Epidermal melanocyte (primary cell): ENCODE measurements at regions not wholly inside any gene's neighbourhood (a gene's known extent, or its start where the extent isn't known, plus 50 kb on each side); places are given as distances from the start of the nearest gene placed in this dataset.

ENCODE experiments used
- DNase-seq: peaks from one replicate; pipeline ENCODE4 v3.0.0; 2011; ENCODE audit warnings: low spot score; ENCODE audit not compliant: insufficient read length

DNA sequence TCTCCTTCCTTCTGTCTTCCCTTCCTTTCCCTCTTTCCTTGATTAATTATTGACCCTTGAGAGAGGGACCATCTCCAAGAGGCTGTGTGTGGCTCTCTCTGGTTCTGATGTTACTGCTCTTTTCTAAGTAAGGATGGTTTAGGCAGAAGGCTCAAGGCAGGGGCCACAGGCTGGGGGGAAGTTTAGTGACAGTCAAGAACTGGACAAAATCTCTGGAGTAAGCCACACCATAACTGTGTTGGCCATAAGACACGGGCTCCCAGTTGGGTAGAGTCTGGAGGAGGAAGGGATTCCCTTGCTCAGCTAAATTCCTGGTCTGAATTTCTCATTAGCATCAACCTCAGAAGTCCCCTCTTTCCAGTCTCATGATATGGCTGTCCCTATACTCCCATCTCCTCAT lies 74.7 kb downstream of the BUD13 start:
- DNase-seq: no peak

DNA sequence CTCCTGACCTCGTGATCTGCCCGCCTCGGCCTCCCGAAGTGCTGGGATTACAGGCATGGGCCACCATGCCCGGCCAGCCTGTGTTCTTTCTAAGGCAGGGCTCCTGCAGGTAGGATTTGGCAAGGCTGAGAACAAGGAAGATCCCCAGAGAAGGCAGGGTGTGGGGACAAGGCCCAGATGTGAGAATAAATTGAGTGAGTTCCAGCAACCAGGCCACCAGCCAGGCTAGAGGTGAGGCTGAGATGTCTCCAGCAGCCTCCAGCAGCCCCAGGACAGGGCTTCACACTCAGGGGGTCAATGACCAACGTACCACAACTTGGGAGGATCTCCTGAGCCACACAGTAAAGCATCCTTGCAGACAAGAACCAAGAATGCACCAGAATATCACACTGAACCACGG lies 75.1 kb downstream of the BUD13 start:
- DNase-seq: no peak

DNA sequence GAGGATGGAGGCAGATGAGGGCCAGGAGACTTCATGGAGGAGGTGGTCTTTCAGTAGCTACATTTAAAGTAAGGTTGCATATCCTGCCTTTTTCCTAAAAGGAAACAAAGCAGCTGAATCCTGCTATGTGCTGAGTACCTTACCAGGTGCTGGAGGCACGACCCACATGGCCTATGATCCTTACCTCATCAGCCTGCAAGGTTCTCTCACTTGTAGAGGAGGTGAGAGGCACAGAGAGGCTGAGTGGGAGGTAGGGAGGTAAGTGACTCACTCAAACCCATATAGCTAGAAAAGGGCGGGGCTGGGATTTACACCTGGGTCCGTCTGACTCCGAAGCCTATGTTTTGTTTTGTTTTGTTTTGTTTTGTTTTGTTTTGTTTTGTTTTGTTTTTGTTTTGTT lies 75.8 kb downstream of the BUD13 start:
- DNase-seq: no peak

DNA sequence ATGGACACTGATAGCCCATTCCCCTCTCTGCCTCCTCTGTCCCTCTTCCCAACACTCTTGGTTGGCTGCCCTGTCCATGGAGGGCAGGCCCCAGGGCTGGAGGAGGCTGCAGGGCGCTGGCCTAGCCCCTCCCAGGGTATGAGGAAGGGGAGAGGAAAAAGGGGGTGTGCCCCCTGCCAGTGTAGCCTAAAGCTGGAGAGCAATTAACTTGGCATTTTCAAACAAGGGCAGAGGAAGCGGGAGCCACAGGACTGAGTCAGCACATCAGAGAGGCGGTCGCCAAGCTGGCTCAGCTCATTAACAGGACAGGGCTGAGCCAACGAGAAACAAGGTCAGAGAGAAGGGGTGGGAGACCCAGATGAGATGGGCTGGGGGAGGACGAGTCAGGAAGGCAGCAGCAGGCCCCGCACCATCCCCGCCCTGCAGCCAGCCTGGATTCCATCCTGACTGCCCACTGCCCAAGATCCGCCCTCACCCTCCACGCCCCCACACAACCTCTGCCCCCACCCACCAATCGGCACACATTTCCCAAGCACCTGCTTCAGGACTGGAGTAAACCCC lies 76.3 kb downstream of the BUD13 start:
- no peak for DNase-seq

DNA sequence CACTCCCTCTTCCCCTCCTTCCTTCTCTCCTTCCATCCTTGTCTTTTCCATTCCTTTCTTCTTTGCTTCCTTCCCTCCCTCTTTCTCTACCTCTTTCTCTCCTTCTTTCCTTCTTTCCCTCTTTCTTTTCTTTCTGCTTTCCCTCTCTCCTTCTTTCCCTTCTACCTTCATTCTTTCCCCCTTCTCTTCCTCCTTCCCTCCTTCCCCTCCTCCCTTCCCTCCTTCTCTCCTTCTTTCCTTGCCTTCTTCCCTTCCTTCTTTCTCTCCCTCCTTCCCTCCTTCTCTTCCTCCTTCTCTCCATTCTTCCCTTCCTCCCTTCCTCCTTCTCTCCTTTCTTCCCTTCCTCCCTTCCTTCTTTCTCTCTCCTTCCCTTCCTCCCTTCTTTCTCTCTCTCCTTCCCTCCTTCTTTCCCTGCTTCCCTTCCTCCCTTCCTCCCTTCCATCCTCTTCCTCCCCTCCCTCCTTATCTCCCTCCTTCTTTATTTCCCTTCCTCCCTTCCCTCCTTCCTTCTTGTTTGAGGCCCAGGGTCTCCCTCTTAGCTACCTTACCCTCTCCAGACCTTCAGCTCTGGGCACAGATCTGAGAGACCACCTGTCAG lies 77.0 kb downstream of the BUD13 start:
- no peak for DNase-seq

DNA sequence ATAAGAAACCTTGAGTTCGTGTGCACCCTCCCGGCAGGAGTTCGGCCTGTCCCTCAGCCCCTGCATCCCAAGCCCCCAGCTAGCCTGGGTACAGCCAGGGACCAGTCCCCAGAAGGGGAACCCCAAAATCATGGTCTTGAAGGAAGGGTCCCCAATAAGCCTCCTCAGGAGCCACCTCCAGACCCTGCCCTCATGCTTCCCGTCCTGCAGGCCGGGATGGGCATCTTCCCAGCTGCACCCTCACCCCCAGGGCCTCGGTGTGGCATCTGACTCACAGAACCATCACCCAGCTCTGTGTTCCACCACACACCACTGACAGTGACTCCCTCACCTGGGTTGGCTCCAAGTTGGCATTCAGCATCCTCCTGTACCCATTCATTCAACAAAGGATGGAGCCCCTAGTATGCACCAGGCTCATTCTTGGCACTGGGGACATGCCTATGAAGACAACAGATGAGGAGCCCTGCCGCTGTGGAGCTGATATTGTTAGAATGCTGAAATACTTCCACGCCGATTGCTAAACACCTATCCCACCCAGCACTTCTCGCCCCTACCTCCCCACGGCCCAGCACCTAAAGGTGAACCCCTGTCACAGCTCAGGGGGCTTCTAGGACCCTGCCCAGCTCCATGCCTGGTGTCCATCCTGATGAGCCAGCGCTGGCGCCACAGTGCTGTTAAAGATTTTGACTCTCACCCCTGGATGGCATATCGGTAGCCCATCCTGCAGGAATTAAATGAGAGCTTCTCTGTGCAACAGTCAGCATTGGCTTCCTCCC lies 77.8 kb downstream of the BUD13 start:
- no peak for DNase-seq

DNA sequence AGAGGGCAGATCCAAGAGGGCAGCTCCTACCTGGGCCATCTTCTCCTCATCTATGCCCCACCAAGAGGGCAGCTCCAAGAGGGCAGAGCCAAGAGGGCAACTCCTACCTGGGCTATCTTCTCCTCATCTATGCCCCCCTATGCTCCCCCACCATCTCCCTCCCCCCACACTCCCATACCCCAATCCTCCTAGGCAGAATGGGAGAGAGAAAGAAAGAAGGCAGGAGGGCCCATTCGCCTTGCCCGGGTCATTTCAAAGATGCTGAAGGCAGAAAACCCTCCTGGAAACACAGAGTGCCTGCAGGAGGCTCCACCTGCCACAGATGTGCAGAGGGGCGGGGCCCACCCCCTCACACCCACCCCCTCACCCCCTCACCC lies 78.5 kb downstream of the BUD13 start:
- DNase-seq: no peak

DNA sequence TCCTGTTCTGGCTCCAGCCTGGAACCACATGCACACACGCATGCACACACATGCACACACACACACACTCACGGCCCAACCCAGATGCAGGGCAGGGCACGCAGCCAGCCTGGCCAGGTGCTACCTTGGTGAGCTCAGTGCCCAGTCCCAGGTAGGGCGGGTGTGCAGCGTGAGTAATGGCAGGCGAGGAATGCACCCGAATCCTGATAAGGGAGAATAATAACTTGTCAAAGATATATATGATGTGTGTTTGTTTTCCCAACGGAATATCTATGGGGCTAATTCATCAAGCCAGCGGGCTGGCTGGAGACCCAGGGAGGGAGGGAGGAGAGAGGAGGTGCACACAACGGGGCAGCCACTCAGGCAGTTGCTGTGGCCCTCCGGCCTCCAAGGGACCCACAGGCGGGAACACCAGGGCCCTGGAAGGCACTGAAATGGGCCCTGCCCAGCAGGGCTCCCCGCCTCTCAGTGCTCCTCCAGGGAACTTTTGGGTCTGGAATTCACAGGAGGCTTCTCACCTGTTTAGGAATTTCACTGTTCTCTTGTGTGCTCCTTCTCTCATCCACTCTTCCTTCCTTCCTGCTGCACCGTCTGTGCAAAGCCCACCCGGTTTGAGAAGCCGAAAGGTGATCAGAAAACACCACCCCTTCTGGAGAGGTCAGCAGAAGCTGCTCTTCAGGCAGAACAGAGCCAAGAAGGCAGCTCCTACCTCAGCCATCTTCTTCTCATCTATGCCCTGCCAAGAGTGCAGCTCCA lies 79.0 kb downstream of the BUD13 start:
- no peak for DNase-seq

DNA sequence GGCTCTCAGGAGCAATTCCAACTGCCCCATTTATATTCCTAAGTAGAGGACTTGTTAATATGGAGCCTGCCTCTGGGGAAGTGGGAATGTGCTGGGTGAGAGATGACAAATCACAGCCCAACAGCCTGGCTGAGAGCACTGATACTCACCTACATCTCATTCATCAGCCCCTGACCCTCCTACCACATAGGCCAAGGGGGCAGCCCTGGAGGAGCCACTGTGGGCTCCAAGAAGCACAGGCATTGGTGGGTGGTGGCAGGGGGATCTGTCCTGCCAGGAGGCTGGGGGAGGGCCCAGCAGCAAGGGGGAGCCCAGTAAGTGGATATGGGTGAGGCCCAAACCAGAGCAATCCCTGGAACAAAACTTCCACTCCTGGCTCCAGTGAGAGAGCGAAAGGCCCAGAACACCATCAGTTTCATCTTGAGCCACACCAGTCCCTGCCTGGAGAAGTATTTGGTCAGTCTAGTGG lies 79.7 kb downstream of the BUD13 start:
- no peak for DNase-seq

DNA sequence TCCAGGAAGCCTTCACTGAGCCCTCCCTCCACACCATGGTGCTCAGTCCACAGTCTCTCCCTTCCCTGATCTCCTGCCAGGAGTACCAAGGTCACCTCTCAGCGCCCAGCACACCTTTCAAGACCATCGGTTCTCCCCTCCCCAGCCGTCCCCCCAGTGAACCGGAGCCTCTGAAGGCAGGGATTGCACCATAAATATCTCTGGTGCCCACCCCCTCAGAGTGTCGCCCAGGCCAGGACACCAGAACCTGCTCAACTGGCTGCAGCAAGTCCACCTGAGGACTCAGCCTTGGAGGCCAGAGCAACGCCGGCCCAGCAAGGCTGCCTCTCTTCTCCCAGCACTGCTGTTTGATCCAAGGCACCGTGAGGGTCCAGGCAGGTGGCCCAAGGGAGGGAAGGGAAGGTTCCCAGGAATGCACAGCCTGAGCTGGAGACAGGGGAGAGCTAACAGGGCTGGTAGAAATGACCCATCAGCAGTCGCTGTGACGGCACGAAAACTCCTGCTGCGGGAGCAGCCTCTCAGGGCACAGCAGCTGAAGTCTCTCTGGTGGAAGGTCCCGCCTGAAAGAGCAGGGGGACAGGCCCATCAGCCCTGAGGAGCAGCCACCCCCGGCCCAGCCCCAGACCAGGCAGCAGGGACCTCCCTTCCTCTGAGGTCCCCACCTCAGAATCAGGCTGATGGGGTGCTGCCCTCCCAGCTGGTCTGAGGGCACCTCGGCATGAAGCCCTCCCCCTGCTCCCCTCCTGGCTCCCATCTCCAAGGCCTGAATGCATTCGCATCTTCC lies 80.3 kb downstream of the BUD13 start:
- DNase-seq: no peak

DNA sequence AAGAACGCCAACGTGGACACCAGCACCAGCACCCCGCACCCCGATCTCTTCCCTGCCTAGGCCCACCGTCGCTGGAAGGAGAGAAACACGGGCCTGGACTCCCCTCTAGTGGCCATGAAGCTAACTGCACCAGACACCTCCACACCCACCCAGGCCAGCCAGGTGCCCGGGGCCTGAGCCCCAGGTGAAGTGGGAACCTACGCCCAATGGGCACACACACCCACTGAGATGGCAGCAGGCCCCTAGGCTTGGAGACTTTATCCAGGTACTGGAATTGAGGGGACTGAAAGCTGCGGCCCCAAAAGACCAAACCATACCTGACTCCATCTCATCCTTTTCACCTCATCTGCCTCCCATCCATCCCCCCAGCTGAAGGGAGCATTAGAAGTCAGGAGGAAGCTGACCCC lies 81.0 kb downstream of the BUD13 start:
- peak; percentile 49 for DNase-seq

DNA sequence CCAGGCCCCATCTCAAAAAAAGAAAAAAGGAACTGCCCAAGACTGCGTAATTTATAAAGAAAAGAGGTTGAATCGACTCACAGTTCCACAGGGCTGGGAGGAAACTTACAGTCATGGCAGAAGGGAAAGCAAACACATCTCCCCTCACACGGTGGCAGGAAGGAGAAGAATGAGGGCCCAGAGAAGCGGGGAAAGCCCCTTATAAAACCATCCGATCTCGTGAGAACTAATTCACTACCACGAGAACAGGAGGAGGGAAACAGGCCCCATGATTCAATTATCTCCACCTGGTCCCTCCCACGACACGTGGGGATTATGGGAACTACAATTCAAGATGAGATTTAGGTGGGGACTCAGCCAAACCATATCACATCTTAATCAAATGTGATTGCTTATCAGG lies 82.2 kb downstream of the BUD13 start:
- no peak for DNase-seq

DNA sequence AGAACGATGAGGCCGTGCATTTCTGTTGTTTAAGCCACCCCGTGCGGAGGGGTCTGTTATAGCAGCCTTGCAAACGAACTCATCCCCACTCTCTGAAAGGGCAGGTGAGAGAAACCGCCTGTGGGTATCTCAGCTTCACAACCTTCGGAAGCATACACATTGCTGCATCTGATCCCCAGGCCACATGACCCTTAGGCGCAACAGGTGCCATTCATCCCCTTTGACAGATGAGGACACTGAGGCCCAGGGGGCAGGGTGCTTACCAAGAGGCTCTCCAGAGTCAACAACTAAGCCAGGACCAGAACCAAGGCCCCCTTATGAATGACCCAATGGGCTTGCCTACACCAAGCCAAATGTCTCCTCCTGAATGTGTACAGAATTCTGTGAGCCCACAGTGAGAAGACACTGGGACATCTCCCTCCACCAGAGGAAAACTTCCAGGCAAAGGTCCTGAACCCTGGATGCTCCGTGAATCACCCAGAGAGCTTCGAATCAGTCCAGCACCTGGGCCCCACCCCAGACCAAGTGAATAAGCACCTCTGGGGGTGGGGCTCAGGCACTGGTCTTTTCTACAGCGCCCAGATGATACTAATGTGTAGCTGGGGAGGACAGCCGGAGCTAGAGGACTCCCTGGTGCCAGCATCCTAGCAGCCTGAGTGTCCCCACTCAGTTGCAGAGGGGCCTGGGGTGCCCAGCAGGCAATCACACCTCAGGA lies 83.2 kb downstream of the BUD13 start:
- DNase-seq: no peak

DNA sequence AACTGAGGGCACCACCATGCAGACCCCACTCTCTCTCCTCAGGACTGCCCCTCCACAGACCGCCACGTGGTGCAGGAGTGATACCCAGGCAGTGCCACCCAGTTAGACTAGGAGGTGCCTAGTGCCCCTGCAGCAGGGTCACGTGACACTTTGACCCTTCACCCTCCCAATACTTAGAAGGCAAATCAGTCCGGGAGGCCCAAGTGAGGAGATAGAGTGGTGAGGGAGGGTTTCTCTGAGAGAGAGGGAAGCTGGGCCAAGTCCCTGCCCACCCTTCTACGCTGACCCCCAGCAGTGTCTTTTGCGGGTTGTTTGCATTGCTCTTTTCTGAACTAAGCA lies 84.6 kb downstream of the BUD13 start:
- DNase-seq: no peak

DNA sequence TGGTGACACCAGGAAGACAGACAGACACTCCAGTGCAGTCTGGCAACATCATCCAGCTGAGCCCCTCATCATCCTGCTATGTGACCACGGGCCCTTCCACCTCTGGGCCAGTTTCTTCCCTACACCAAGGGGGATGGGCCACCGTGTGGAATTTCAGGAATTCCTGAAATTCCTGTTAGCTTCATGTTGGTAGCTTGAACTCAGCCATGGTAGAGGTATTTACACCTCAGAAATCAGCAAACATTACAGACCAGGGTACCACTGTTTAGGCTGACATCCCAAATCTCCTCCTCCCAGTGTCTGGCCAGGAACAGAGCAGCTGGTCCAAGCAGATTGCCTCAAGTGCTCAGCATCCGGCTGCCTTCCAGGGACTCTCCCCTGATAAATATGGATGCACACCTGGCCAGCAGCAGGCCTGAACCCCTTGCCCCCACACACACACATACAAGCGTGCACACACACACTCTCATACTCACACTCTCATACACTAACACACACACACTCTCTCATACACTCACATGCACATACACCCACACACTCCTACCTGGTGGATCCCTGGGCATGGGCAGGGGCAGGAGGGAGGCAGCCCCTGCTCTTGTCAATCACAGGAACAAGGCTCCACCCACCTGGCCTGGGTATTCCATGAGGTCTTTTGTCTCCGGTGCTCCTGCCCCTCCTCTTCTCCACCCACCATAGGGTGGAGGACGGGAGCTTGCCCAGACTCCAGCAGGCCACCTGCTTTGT lies 85.2 kb downstream of the BUD13 start:
- DNase-seq: no peak

DNA sequence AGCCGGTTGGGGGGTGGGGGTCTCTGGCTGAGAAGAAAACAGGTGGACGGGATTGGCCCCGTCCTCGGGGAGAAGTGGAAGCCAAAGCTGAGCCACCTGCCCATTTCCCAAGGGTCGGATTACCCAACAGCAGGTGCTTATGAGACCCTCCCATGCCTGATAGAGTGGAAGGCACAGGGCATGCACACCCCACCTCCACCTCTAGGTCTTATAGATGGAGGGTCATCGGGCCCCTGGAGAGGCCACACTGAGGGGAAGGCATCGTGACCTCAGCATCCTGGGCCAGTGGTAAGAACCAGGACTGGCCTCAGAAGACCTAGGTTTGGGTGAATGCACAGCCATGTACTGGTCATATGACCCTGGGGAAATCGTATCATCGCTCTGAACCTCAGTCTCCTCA lies 85.9 kb downstream of the BUD13 start:
- DNase-seq: no peak

DNA sequence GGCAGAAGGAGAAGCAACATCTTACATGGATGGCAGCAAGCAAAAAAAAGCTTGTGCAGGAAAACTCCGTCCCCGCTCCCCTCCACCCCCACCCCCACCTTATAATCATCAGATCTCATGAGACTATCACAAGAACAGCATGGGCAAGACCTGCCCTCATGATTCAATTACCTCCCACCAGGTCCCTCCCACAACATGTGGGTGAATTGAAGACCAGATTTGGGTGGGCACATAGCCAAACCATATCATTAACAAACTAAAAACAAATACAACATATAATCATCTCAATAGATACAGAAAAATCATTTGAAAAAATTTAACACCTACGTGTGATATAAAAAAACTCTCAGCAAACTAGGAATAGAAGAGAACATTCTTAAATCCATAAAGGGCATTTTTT lies 88.8 kb downstream of the BUD13 start:
- no peak for DNase-seq

DNA sequence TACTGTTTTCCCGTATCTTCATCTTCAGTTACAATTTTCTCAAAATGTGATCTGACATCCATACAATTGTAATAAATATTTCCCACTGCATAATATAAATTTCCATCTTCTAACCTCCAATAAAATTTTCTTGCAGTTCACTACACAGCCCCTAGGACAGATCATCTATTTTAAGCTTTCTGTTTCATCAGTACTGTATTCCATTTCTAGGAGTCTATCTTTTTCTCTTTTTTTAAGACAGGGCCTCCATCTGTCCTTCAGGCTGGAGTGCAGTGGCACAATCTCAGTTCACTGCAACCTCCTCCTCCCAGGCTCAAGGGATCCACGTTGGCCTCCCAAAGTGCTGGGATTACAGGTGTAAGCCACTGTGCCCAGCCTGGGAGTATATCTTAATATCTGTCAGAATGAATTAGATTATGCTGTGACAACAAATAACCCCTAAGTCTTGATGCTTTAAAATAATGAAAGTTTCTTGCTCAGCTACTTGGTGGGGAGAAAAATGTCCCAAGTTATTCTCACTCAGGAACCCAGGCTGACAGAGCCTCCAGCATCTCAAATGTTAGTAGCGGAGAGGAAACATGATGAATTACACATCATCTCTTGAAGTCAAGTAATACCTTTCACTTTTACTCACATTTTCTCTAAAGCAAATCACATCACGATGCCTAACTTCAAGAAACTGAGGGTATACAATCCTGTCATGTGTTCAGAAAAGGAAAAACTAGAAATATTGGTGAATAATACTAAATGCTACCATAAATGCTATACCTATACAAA lies 92.2 kb downstream of the BUD13 start:
- DNase-seq: no peak

DNA sequence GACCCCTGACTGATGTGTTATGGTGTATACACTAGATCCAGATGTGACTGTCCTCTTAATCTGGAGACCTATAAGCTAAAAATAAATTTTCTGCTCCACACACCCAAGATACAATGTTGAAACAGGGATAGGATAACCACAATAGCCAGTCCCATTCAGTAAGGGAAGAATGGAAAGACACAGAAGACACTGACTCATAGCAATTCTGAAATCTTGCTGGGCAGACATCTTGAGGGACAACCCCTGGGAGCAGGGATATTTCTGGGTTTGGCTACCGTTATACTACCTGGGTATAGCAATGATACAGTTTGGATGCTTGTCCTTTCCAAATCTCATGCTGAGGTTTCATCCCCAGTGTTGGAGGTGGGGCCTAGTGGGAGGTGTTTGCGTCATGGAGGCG lies 93.9 kb downstream of the BUD13 start:
- no peak for DNase-seq
